CD4-positive, CD25-positive, alpha-beta regulatory T cell (primary cell): ENCODE measurements at regions not wholly inside any gene's neighbourhood (a gene's known extent, or its start where the extent isn't known, plus 50 kb on each side); places are given as distances from the start of the nearest gene placed in this dataset.
"Not testable (repeated sequence)": the region's sequence is repeated elsewhere in the genome, so short reads cannot be mapped to it uniquely, and the experiment has no call there.

ENCODE experiments used
- ATAC-seq, 2 donors: fragments of 150-1000 bp; cut with Tn5 transposase; one replicate each; pipeline ENCODE4 v1.10.0; 2021; ENCODE audit warnings: low read depth in 2 of 2, moderate number of reproducible peaks in 2 of 2, moderate library complexity in 1 of 2
- DNase-seq, 3 donors: peaks; one replicate each; pipeline versions ENCODE4 v3.0.0 to v3.0.0-alpha.2; 2012 to 2022; ENCODE audit warnings: mixed read lengths in 1 of 3
- H3K27ac ChIP-seq: one replicate; pipeline ENCODE4 v1.7.0; 2013; ENCODE audit warnings: mild to moderate bottlenecking, low read length; ENCODE audit not compliant: insufficient read depth, poor library complexity, severe bottlenecking
- H3K27me3 ChIP-seq: one replicate; pipeline ENCODE4 v1.7.0; 2013; ENCODE audit warnings: low read length; ENCODE audit not compliant: control insufficient read depth, insufficient read depth
- H3K36me3 ChIP-seq: one replicate; pipeline ENCODE4 v1.7.0; 2013; ENCODE audit warnings: mild to moderate bottlenecking, low read length, moderate library complexity; ENCODE audit not compliant: control insufficient read depth, insufficient read depth
- H3K4me1 ChIP-seq: 2 replicates; pipeline ENCODE4 v1.7.0; 2013; ENCODE audit warnings: mild to moderate bottlenecking, low read length; ENCODE audit not compliant: insufficient read depth, control insufficient read depth, poor library complexity, severe bottlenecking
- H3K4me3 ChIP-seq: one replicate; pipeline ENCODE4 v1.7.0; 2013; ENCODE audit warnings: low read depth, mild to moderate bottlenecking, low read length, moderate library complexity
- H3K9me3 ChIP-seq, 2 experiments: 1 replicate in 1 of 2; 2 replicates in 1 of 2; pipeline ENCODE4 v1.7.0; 2013; ENCODE audit warnings: low read length in 2 of 2, mild to moderate bottlenecking in 1 of 2, moderate library complexity in 1 of 2; ENCODE audit not compliant: control insufficient read depth in 2 of 2
- H3K27ac Mint-ChIP-seq, 3 donors: one replicate each; pipeline ENCODE4 v1.8.0; 2020 to 2022; ENCODE audit warnings: mild to moderate bottlenecking in 3 of 3, mixed read lengths in 3 of 3, moderate library complexity in 2 of 3
- H3K27me3 Mint-ChIP-seq: one replicate; pipeline ENCODE4 v1.8.0; 2022; ENCODE audit warnings: mild to moderate bottlenecking, mixed read lengths
- H3K36me3 Mint-ChIP-seq: one replicate; pipeline ENCODE4 v1.8.0; 2020; ENCODE audit warnings: mixed read lengths
- H3K4me1 Mint-ChIP-seq, 4 donors: one replicate each; pipeline ENCODE4 v1.8.0; 2020 to 2022; ENCODE audit warnings: mixed read lengths in 4 of 4, mild to moderate bottlenecking in 1 of 4
- H3K4me3 Mint-ChIP-seq, 4 donors: one replicate each; pipeline ENCODE4 v1.8.0; 2020 to 2022; ENCODE audit warnings: mild to moderate bottlenecking in 4 of 4, mixed read lengths in 4 of 4, moderate library complexity in 3 of 4
- H3K9me3 Mint-ChIP-seq, 7 donors: one replicate each; pipeline ENCODE4 v1.8.0; 2020 to 2022; ENCODE audit warnings: mixed read lengths in 7 of 7, mild to moderate bottlenecking in 3 of 7, moderate library complexity in 2 of 7

DNA sequence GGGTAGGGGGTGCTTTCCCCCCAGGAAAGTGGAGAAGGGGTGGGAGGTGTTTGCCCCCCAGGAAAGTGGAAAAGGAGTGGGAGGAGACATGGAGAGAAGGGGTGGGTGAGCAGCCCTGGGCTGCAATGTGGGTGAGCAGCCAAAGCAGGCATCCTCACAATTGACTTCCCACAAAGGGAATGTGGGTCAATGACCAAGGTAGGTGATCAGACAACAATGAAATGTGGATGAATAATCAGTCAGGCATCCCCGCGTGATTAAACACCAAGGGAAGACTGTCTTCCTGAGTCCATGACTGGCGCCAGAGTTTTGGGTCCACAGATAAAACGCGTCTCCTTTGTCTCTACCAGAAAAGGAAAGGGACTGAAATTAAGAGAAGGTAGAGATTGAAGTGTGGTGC is 558.8 kb downstream of the ADGRL2 start:
- not testable (repeated sequence) for H3K36me3 ChIP-seq, H3K27me3 Mint-ChIP-seq, H3K9me3 ChIP-seq, H3K4me3 ChIP-seq, H3K4me3 Mint-ChIP-seq, H3K4me1 Mint-ChIP-seq, H3K4me1 ChIP-seq, DNase-seq, H3K36me3 Mint-ChIP-seq, ATAC-seq, H3K27me3 ChIP-seq, H3K27ac Mint-ChIP-seq, H3K9me3 Mint-ChIP-seq, H3K27ac ChIP-seq

GRCh38 chr1:82358706-82359105 is 558.0 kb downstream of the ADGRL2 start:
- not testable (repeated sequence) for H3K9me3 ChIP-seq, H3K27me3 Mint-ChIP-seq, H3K4me3 Mint-ChIP-seq, H3K9me3 Mint-ChIP-seq, H3K4me1 ChIP-seq, H3K36me3 Mint-ChIP-seq, H3K27ac Mint-ChIP-seq, H3K27me3 ChIP-seq, H3K36me3 ChIP-seq, ATAC-seq, H3K4me3 ChIP-seq, DNase-seq, H3K27ac ChIP-seq, H3K4me1 Mint-ChIP-seq

GRCh38 chr1:82354546-82354945 is 553.8 kb downstream of the ADGRL2 start:
- H3K36me3 Mint-ChIP-seq, H3K4me3 Mint-ChIP-seq, DNase-seq, H3K27me3 ChIP-seq, H3K27ac Mint-ChIP-seq, H3K27me3 Mint-ChIP-seq, H3K27ac ChIP-seq, ATAC-seq, H3K4me1 ChIP-seq, H3K4me1 Mint-ChIP-seq, H3K4me3 ChIP-seq, H3K9me3 ChIP-seq, H3K36me3 ChIP-seq: not testable (repeated sequence)
- peaks cover 3 to 14% (median 10%) of the 10 kb centered on the region in 7 donors for H3K9me3 Mint-ChIP-seq

DNA sequence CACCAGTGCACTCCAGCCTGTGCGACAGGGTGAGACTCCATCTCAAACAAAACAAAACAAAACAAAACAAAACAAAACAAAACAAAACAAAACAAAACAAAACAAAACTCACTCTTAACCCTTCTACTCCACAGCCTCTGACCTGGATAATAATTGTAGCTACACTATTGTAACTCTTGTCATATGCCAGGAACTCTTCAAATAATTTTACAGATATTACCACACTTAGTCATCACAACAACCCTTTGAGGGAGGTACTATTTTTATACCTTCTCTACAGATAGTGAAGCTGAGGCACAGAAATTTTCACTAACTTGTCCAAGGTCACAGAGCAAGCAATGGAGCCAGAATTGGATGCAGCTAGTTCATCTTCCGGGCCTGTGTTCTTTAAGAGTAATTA is 547.8 kb downstream of the ADGRL2 start:
- Mint-ChIP-seq H3K36me3 (no peaks in the 10 kb centered on the region), H3K9me3 (peaks cover 6 to 25% (median 11%) of the 10 kb centered on the region in 7 donors), H3K27me3 (no peaks in the 10 kb centered on the region), H3K4me3 (no peak overlapping the region), H3K4me1 (no peaks in the 10 kb centered on the region), H3K27ac (no peak overlapping the region)
- ATAC-seq (no peak), DNase-seq (no peak)
- no peak overlapping the region for H3K27ac ChIP-seq
- H3K9me3 ChIP-seq = peaks cover 2 to 5% of the 10 kb centered on the region in 2 experiments
- H3K4me3 ChIP-seq = no peak overlapping the region
- no peaks in the 10 kb centered on the region for H3K4me1 ChIP-seq
- no peaks in the 10 kb centered on the region for H3K36me3 ChIP-seq
- H3K27me3 ChIP-seq = no peaks in the 10 kb centered on the region

DNA sequence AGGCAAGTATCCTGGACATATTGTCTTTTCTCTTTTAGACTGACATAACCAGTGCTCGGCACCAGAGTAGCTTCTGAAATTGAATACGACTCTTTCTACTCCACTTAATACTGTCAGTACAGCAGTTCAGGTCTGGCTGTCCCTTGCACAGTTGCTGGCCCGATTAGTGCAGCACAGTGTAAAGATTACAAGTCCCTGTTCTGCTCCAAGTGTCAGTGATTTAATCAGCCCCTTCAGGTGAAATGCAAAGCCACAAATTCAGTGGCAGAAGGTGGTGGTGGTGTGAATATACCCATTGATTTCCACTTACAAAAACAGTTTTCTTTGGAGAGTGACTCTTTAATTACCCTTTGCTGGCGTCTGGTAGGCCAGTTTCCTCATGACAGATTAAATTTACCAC is 545.4 kb downstream of the ADGRL2 start:
- no peaks in the 10 kb centered on the region for H3K27me3 ChIP-seq
- no peaks in the 10 kb centered on the region for H3K4me1 ChIP-seq
- Mint-ChIP-seq H3K27me3 (no peaks in the 10 kb centered on the region), H3K27ac (no peak overlapping the region), H3K9me3 (peaks cover 5 to 21% (median 7%) of the 10 kb centered on the region in 7 donors), H3K4me3 (no peak overlapping the region), H3K4me1 (no peaks in the 10 kb centered on the region), H3K36me3 (no peaks in the 10 kb centered on the region)
- peaks cover 2 to 5% of the 10 kb centered on the region in 2 experiments for H3K9me3 ChIP-seq
- no peak overlapping the region for H3K4me3 ChIP-seq
- H3K27ac ChIP-seq = no peak overlapping the region
- DNase-seq = no peak
- no peak for ATAC-seq
- H3K36me3 ChIP-seq = no peaks in the 10 kb centered on the region

DNA sequence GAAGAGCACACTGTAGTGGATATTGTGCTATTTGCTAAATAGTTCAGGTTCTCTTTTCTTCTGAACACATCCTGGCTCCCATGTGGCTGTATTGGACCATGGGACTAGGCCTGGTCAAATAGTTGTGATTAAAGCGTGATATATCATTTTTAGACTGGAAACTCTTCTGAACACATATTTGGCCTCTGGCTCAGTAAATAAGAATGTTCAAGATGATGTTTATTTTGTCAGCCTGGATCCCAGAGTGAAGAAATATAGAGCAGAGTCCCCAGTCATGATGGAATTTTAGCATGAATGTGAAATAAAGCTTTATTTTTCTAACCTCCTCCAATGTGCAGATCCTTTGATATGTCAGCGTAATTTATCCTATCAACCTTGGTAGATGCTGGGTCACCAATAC is 542.6 kb downstream of the ADGRL2 start:
- Histone ChIP-seq H3K9me3 (no peaks in the 10 kb centered on the region), H3K27me3 (no peaks in the 10 kb centered on the region), H3K4me3 (no peak overlapping the region), H3K27ac (no peak overlapping the region), H3K4me1 (no peaks in the 10 kb centered on the region), H3K36me3 (no peaks in the 10 kb centered on the region)
- Mint-ChIP-seq H3K27ac (no peak overlapping the region), H3K4me3 (no peak overlapping the region), H3K36me3 (no peaks in the 10 kb centered on the region), H3K27me3 (no peaks in the 10 kb centered on the region), H3K9me3 (peaks cover 4 to 14% (median 6%) of the 10 kb centered on the region in 7 donors), H3K4me1 (no peaks in the 10 kb centered on the region)
- DNase-seq (no peak), ATAC-seq (no peak)

GRCh38 chr1:82337635-82338034 is 536.9 kb downstream of the ADGRL2 start:
- no peaks in the 10 kb centered on the region for H3K36me3 Mint-ChIP-seq
- Histone ChIP-seq H3K4me3 (no peak overlapping the region), H3K4me1 (no peaks in the 10 kb centered on the region), H3K36me3 (no peaks in the 10 kb centered on the region), H3K27me3 (no peaks in the 10 kb centered on the region), H3K9me3 (no peaks in the 10 kb centered on the region), H3K27ac (no peak overlapping the region)
- no peak overlapping the region for H3K27ac Mint-ChIP-seq
- H3K9me3 Mint-ChIP-seq = peaks cover 0 to 17% (median 12%) of the 10 kb centered on the region in 7 donors
- DNase-seq (no peak), ATAC-seq (no peak)
- no peaks in the 10 kb centered on the region for H3K27me3 Mint-ChIP-seq
- no peaks in the 10 kb centered on the region for H3K4me1 Mint-ChIP-seq
- H3K4me3 Mint-ChIP-seq = no peak overlapping the region

DNA sequence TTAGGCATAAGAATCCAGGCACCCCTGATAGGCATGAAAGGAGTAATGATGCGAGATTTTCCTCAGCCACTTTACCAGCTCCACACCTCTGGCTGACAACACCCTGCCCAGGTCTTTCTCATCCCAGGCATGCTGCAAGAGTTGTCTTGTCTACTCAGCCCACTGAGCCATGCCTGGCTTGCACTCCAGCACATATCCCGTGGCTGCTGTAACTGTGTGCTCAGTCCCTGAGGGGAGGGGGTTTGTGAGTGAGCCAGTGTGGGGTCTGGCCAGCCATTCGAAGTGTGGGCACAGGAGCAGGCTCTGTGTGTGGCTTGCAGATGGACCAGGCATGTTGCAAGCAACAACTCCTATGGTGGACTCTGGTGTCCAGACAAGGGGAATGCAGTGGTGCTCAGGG is 529.6 kb downstream of the ADGRL2 start:
- Histone ChIP-seq H3K36me3 (no peaks in the 10 kb centered on the region), H3K27me3 (no peaks in the 10 kb centered on the region), H3K4me1 (no peaks in the 10 kb centered on the region), H3K4me3 (no peak overlapping the region), H3K27ac (no peak overlapping the region), H3K9me3 (peaks cover 0 to 3% of the 10 kb centered on the region in 2 experiments)
- H3K4me3 Mint-ChIP-seq = no peak overlapping the region
- no peak for DNase-seq
- peaks cover 0 to 15% (median 7%) of the 10 kb centered on the region in 7 donors for H3K9me3 Mint-ChIP-seq
- H3K27me3 Mint-ChIP-seq = no peaks in the 10 kb centered on the region
- no peaks in the 10 kb centered on the region for H3K36me3 Mint-ChIP-seq
- no peaks in the 10 kb centered on the region for H3K4me1 Mint-ChIP-seq
- no peak overlapping the region for H3K27ac Mint-ChIP-seq
- ATAC-seq = no peak
